Liver (tissue), 8 donors: ENCODE measurements at regions not wholly inside any gene's neighbourhood (a gene's known extent, or its start where the extent isn't known, plus 50 kb on each side); places are given as distances from the start of the nearest gene placed in this dataset.

Experiments used
- DNase-seq: peaks from one replicate; pipeline ENCODE4 v3.0.0-alpha.2; 2017; ENCODE audit warnings: low spot score
- H3K27ac ChIP-seq, 2 donors: one replicate each; pipeline ENCODE4 v1.7.0; 2013; ENCODE audit warnings: inconsistent platforms in 2 of 2, low read length in 2 of 2, control low read depth in 1 of 2, low read depth in 1 of 2, mild to moderate bottlenecking in 1 of 2
- H3K27me3 ChIP-seq, 4 donors: one replicate each; pipeline versions ENCODE4 v1.6.1 to v1.7.0; 2013; ENCODE audit warnings: low read length in 3 of 4, inconsistent platforms in 1 of 4, mild to moderate bottlenecking in 1 of 4, moderate library complexity in 1 of 4; ENCODE audit not compliant: control insufficient read depth in 4 of 4, insufficient read depth in 4 of 4
- H3K36me3 ChIP-seq, 4 donors: one replicate each; pipeline versions ENCODE4 v1.6.1 to v1.7.0; 2013; ENCODE audit warnings: low read length in 3 of 4, mild to moderate bottlenecking in 3 of 4, low read depth in 1 of 4, moderate library complexity in 1 of 4; ENCODE audit not compliant: control insufficient read depth in 4 of 4, insufficient read depth in 3 of 4
- H3K4me1 ChIP-seq, 4 donors: one replicate each; pipeline versions ENCODE4 v1.6.1 to v1.7.0; 2013; ENCODE audit warnings: low read length in 3 of 4, mild to moderate bottlenecking in 3 of 4, moderate library complexity in 1 of 4; ENCODE audit not compliant: control insufficient read depth in 4 of 4, insufficient read depth in 4 of 4
- H3K4me3 ChIP-seq, 3 donors: one replicate each; pipeline versions ENCODE4 v1.6.1 to v1.7.0; 2013; ENCODE audit warnings: low read length in 3 of 3, control low read depth in 1 of 3, low read depth in 1 of 3, mild to moderate bottlenecking in 1 of 3
- H3K9ac ChIP-seq, 2 donors: one replicate each; pipeline ENCODE4 v1.7.0; 2013; ENCODE audit warnings: low read length in 2 of 2, mild to moderate bottlenecking in 2 of 2, moderate library complexity in 2 of 2, control low read depth in 1 of 2, low read depth in 1 of 2
- H3K9me3 ChIP-seq, 4 donors: one replicate each; pipeline versions ENCODE4 v1.6.1 to v1.7.0; 2013; ENCODE audit warnings: low read length in 3 of 4; ENCODE audit not compliant: control insufficient read depth in 4 of 4
- EGR1 ChIP-seq, 2 donors: IDR thresholded peaks; 2 replicates each; pipeline ENCODE4 v1.6.1; 2016 to 2018; ENCODE audit warnings: antibody characterized with exemption in 2 of 2, low read depth in 2 of 2
- FOXA1 ChIP-seq: IDR thresholded peaks from 2 replicates; pipeline ENCODE4 v1.6.1; 2016; ENCODE audit warnings: antibody characterized with exemption
- FOXA2 ChIP-seq: IDR thresholded peaks from 2 replicates; pipeline ENCODE4 v1.6.1; 2016; ENCODE audit warnings: antibody characterized with exemption
- GABPA ChIP-seq, 2 donors: IDR thresholded peaks in 1 of 2; conservative IDR thresholded peaks in 1 of 2; 2 replicates each; pipeline ENCODE4 v1.6.1; 2016; ENCODE audit warnings: antibody characterized with exemption in 2 of 2, mild to moderate bottlenecking in 1 of 2, moderate library complexity in 1 of 2
- HNF4A ChIP-seq, 2 donors: conservative IDR thresholded peaks; 2 replicates each; pipeline ENCODE4 v1.6.1; 2016; ENCODE audit warnings: antibody characterized with exemption in 2 of 2, mild to moderate bottlenecking in 2 of 2
- HNF4G ChIP-seq: IDR thresholded peaks from 2 replicates; pipeline ENCODE4 v1.6.1; 2016; ENCODE audit warnings: antibody characterized with exemption
- JUND ChIP-seq, 2 donors: IDR thresholded peaks; 2 replicates each; pipeline ENCODE4 v1.6.1; 2016; ENCODE audit warnings: antibody characterized with exemption in 2 of 2
- NR2F2 ChIP-seq: IDR thresholded peaks from 2 replicates; pipeline ENCODE4 v1.6.1; 2016; ENCODE audit warnings: antibody characterized with exemption
- RAD21 ChIP-seq, 2 donors: IDR thresholded peaks; 2 replicates each; pipeline ENCODE4 v1.6.1; 2016; ENCODE audit warnings: antibody characterized with exemption in 2 of 2, mild to moderate bottlenecking in 2 of 2
- SP1 ChIP-seq: IDR thresholded peaks from 2 replicates; pipeline ENCODE4 v1.6.1; 2018; ENCODE audit warnings: antibody characterized with exemption, mild to moderate bottlenecking
- TAF1 ChIP-seq: conservative IDR thresholded peaks from 2 replicates; pipeline ENCODE4 v1.6.1; 2016; ENCODE audit warnings: antibody characterized with exemption, mild to moderate bottlenecking
- YY1 ChIP-seq: IDR thresholded peaks from 2 replicates; pipeline ENCODE4 v1.6.1; 2016; ENCODE audit warnings: antibody characterized with exemption, mild to moderate bottlenecking
- whole genome bisulfite sequencing: extraction: QIAGEN DNeasy Blood & Tissue Kit; methylation state at CpG from one replicate; pipeline ENCODE4 v1.1.7; 2013; 5-methylcytosine and 5-hydroxymethylcytosine counted together
- TF ChIP-seq, protein P1 (sequence below): fragments of 150-350 bp; IDR thresholded peaks from 2 replicates; pipeline ENCODE4 v1.5.1; 2017; ENCODE audit warnings: improper control_type of control experiment, low read depth, low read length; ENCODE audit not compliant: missing input control
- TF ChIP-seq, protein P2 (sequence below): IDR thresholded peaks from 2 replicates; pipeline ENCODE4 v1.6.1; 2016; ENCODE audit warnings: antibody characterized with exemption
- TF ChIP-seq, protein P3 (sequence below): IDR thresholded peaks from 2 replicates; pipeline ENCODE4 v1.6.1; 2016; ENCODE audit warnings: antibody characterized with exemption, mild to moderate bottlenecking
- TF ChIP-seq, protein P4 (sequence below): IDR thresholded peaks from 2 replicates; pipeline ENCODE4 v1.6.1; 2016; ENCODE audit warnings: antibody characterized with exemption
- TF ChIP-seq, protein P5 (sequence below): IDR thresholded peaks from 2 replicates; pipeline ENCODE4 v1.6.1; 2016; ENCODE audit warnings: antibody characterized with exemption
- donor health status: healthy.
- donor health status: healthy.
- donor health status: healthy.
- donor health status: healthy.
- donor health status: healthy.

DNA sequence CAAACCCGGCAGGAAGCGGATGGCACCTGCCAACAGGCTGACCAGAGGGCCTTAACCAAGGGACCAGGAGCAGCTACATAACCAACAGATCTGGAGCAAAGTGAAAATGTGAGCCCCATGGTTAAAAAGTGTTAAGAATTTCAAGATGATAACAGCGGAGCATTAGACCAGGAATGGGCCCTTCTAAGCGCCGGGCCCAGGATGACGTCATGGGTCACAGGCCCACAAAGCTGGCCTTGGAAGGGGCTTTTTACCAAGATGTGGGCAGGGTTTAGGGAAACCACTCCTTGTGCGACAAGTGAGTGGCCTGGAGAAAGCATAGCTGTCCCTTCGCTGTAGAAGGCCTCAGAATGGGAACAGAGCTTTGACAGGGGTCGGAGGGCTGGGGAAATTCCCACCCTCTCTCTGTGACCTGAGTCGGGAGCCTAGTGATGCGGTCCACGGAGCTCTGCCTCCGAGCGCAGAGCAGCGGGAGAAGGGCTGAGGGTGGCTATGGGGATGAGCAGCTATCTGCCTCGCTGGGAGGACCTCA lies 84.4 kb upstream of the RPL38 start:
- Histone ChIP-seq H3K27ac (no peak overlapping the region), H3K4me3 (no peak overlapping the region), H3K27me3 (peaks cover 0 to 7% (median 0%) of the 10 kb centered on the region in 4 donors), H3K4me1 (no peaks in the 10 kb centered on the region), H3K9me3 (no peaks in the 10 kb centered on the region), H3K9ac (no peak overlapping the region), H3K36me3 (no peaks in the 10 kb centered on the region)
- TF ChIP-seq, protein P1, sequence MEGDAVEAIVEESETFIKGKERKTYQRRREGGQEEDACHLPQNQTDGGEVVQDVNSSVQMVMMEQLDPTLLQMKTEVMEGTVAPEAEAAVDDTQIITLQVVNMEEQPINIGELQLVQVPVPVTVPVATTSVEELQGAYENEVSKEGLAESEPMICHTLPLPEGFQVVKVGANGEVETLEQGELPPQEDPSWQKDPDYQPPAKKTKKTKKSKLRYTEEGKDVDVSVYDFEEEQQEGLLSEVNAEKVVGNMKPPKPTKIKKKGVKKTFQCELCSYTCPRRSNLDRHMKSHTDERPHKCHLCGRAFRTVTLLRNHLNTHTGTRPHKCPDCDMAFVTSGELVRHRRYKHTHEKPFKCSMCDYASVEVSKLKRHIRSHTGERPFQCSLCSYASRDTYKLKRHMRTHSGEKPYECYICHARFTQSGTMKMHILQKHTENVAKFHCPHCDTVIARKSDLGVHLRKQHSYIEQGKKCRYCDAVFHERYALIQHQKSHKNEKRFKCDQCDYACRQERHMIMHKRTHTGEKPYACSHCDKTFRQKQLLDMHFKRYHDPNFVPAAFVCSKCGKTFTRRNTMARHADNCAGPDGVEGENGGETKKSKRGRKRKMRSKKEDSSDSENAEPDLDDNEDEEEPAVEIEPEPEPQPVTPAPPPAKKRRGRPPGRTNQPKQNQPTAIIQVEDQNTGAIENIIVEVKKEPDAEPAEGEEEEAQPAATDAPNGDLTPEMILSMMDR = no peak
- TF ChIP-seq FOXA2 = no peak
- WGBS = 81% methylated on average over 16 of the region's 16 CpGs
- DNase-seq = no peak

DNA sequence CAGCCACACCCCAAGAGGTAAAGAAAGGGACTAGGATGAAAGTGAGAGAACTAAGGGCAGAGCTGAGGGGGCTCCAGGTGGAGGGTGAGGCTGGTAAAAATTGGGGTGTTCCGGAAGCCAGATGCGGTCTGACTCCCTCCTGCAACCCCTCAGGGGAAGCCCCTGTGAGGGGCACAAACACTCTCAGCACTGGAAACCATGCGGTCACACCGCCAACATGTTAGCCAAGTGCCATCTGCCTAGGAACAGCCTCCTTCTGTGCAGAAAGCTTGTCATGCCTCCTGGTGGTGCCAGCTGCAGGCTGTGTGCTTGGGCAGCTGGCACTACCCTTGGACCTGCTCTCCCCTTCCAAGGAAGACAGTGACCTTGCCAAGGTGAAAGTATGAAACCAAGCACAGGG lies 83.5 kb upstream of the RPL38 start:
- Histone ChIP-seq H3K27me3 (peaks cover 0 to 7% (median 0%) of the 10 kb centered on the region in 4 donors), H3K27ac (no peak overlapping the region), H3K4me3 (no peak overlapping the region), H3K9ac (no peak overlapping the region), H3K9me3 (no peaks in the 10 kb centered on the region), H3K4me1 (no peaks in the 10 kb centered on the region), H3K36me3 (no peaks in the 10 kb centered on the region)
- TF ChIP-seq JUND (IDR thresholded peaks at IDR 0.05) (no peak), SP1 (no peak), NR2F2 (no peak), HNF4A (conservative IDR thresholded peaks at IDR 0.05) (no peak), TAF1 (no peak), EGR1 (IDR thresholded peaks at IDR 0.05; ENCODE audit: low read depth in 2 of 2) (no peak), RAD21 (IDR thresholded peaks at IDR 0.05) (no peak)
- TF ChIP-seq, protein P2, sequence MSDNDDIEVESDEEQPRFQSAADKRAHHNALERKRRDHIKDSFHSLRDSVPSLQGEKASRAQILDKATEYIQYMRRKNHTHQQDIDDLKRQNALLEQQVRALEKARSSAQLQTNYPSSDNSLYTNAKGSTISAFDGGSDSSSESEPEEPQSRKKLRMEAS = no peak
- 77% methylated on average over 4 of the region's 4 CpGs for WGBS
- no peak for DNase-seq

DNA sequence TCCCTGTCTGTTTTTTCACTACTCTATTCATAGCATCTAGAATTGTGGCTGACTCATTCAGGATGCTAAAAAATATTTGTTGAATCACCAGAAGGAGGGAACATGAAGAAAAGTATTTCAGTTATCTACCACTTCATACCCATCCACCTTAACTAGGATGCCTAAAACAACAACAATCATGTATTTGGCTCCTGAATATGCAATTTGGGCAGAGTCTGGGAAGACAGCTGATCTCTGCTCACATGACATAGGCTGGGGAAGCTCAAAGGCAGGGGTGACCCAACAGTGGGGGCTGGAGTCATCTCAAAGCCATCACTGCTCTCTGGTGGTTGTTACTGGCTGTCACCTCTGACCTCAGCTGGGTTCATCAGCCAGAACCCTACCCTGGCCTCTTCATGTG lies 80.1 kb upstream of the RPL38 start:
- Histone ChIP-seq H3K27ac (no peak overlapping the region), H3K27me3 (peaks cover 0 to 3% (median 0%) of the 10 kb centered on the region in 4 donors)
- no peak for DNase-seq
- TF ChIP-seq, protein P3, sequence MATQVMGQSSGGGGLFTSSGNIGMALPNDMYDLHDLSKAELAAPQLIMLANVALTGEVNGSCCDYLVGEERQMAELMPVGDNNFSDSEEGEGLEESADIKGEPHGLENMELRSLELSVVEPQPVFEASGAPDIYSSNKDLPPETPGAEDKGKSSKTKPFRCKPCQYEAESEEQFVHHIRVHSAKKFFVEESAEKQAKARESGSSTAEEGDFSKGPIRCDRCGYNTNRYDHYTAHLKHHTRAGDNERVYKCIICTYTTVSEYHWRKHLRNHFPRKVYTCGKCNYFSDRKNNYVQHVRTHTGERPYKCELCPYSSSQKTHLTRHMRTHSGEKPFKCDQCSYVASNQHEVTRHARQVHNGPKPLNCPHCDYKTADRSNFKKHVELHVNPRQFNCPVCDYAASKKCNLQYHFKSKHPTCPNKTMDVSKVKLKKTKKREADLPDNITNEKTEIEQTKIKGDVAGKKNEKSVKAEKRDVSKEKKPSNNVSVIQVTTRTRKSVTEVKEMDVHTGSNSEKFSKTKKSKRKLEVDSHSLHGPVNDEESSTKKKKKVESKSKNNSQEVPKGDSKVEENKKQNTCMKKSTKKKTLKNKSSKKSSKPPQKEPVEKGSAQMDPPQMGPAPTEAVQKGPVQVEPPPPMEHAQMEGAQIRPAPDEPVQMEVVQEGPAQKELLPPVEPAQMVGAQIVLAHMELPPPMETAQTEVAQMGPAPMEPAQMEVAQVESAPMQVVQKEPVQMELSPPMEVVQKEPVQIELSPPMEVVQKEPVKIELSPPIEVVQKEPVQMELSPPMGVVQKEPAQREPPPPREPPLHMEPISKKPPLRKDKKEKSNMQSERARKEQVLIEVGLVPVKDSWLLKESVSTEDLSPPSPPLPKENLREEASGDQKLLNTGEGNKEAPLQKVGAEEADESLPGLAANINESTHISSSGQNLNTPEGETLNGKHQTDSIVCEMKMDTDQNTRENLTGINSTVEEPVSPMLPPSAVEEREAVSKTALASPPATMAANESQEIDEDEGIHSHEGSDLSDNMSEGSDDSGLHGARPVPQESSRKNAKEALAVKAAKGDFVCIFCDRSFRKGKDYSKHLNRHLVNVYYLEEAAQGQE = no peak
- TF ChIP-seq, protein P4, sequence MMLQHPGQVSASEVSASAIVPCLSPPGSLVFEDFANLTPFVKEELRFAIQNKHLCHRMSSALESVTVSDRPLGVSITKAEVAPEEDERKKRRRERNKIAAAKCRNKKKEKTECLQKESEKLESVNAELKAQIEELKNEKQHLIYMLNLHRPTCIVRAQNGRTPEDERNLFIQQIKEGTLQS = no peak
- TF ChIP-seq HNF4A (conservative IDR thresholded peaks at IDR 0.05) (no peak), FOXA2 (no peak), GABPA (IDR thresholded peaks at IDR 0.05 in 1 of 2, conservative IDR thresholded peaks at IDR 0.05 in 1 of 2) (no peak), JUND (IDR thresholded peaks at IDR 0.05) (no peak), YY1 (no peak), TAF1 (no peak), SP1 (no peak), EGR1 (IDR thresholded peaks at IDR 0.05; ENCODE audit: low read depth in 2 of 2) (no peak), RAD21 (IDR thresholded peaks at IDR 0.05) (no peak), FOXA1 (no peak), NR2F2 (no peak), HNF4G (no peak)
- TF ChIP-seq, protein P2 = no peak
- TF ChIP-seq, protein P5, sequence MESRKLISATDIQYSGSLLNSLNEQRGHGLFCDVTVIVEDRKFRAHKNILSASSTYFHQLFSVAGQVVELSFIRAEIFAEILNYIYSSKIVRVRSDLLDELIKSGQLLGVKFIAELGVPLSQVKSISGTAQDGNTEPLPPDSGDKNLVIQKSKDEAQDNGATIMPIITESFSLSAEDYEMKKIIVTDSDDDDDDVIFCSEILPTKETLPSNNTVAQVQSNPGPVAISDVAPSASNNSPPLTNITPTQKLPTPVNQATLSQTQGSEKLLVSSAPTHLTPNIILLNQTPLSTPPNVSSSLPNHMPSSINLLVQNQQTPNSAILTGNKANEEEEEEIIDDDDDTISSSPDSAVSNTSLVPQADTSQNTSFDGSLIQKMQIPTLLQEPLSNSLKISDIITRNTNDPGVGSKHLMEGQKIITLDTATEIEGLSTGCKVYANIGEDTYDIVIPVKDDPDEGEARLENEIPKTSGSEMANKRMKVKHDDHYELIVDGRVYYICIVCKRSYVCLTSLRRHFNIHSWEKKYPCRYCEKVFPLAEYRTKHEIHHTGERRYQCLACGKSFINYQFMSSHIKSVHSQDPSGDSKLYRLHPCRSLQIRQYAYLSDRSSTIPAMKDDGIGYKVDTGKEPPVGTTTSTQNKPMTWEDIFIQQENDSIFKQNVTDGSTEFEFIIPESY = no peak
- TF ChIP-seq, protein P1 = no peak

More for the DNA sequence above, 80.1 kb upstream of the RPL38 start:
- no peaks in the 10 kb centered on the region for H3K4me1 ChIP-seq
- H3K9me3 ChIP-seq = no peaks in the 10 kb centered on the region
- no peaks in the 10 kb centered on the region for H3K36me3 ChIP-seq
- H3K9ac ChIP-seq = no peak overlapping the region
- no peak overlapping the region for H3K4me3 ChIP-seq
